ENCODE measurements at regions not wholly inside any gene's neighbourhood (a gene's known extent, or its start where the extent isn't known, plus 50 kb on each side); places are given as distances from the start of the nearest gene placed in this dataset.

GRCh38 chr20:58064411-58065010 lies 163.9 kb downstream of the ANKRD60 start:
- DNase-seq = no peak

GRCh38 chr20:58059260-58059544 lies 169.3 kb downstream of the ANKRD60 start:
- DNase-seq = no peak

DNA sequence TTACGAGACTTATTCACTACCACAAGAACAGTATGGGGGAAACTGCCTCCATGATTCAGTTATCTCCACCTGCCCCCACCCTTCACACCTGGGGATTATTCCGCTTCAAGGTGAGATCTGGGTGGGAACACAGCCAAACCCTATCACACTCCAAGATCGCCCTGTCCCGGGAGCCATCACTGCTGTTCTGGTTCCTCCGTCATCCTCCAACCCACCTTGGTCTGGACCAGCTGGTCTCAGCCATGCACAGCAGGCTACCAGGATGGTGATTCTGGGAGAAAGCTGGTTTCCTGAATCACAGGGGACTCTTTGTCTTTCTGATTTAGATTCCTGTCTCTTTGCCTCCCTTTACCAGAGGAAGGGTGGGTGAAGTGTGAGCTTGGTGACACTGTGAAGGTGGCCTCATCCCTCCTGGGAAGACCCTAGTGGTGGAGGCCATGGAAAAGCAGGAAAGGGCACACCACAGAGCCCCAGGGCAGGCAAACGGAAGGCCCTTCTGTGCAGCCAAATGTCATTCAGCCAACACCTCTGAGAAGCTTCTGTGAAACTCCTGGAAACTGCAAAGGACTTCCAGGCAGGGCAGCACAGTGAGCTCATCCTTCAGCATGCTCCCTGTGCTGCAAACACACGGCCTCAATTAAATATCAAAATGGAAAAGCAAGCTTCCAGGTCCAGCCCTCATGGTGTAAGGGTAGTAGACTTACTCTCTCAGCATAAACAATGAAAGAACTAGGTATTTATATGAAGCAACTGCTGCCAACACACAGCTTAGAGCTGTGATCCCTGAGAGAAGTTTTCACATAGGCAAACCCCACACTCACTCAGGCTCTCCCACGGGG lies 169.8 kb downstream of the ANKRD60 start:
- DNase-seq = no peak

DNA sequence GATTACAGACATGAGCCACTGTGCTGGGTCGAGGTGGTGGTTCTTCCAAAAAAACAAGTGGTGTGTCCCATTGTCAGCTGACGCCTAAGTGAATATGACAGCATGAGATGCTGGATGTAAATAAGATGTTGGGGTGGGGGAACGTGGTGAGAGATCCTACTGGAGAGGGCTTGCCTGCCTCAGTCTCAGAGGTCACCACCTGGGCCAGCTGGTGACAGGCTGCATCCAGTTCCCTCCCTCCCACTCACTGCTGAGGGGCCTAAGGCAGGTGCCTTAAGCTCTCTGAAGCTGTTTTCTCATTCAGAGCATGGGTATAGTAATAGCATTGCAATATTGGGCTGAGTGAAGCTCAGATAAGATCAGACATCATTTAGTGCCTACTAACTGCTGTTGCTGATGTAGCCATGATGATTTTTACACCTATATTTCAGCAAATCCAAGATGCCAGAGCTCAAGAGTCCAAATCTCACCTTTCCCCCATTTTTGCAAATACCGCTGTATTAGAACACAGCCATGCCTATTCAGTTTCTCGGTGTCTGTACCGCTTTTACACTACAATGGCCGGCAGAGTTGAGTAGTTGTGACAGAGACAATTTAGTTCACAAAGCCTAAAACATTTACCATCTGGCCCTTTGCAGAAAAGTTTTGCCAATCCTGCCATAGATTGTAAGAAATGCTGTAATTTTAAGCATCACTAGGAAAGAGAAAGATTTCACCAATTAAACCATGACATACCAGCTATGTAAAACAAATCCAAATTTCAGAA lies 171.3 kb downstream of the ANKRD60 start:
- no peak for DNase-seq

GRCh38 chr20:58056021-58056591 lies 172.3 kb downstream of the ANKRD60 start:
- no peak for DNase-seq

DNA sequence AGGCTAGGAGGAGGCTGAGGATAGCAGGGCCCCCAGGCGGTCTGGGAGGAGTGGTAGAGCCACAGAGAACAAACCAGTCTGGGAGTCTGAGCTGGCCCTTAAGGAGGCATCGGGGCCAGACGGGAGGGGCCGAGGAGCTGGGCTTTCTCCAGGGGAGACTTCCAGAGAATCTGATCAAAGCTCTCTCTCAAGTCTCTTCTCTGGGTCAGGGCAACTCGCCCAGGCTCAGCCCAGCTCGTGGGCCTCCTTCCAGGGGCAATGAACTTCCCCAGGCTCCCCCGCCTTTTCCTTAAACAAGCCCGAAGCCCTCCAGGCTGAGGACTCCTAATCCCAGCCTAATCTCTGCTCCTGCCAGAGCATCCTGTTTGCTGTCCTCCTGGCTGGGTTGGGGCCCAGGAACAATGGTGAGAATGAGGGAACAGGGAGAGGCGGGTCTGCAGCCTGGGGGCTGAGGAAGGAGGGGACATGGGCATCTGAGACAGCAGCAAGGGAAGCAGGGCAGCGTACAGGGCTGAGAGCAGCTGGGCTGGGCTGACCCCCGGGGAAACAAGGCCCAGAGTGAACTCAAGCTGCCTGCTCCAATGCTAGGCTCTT lies 173.6 kb downstream of the ANKRD60 start:
- no peak for DNase-seq

GRCh38 chr20:58054082-58054779 lies 174.2 kb downstream of the ANKRD60 start:
- DNase-seq = no peak

DNA sequence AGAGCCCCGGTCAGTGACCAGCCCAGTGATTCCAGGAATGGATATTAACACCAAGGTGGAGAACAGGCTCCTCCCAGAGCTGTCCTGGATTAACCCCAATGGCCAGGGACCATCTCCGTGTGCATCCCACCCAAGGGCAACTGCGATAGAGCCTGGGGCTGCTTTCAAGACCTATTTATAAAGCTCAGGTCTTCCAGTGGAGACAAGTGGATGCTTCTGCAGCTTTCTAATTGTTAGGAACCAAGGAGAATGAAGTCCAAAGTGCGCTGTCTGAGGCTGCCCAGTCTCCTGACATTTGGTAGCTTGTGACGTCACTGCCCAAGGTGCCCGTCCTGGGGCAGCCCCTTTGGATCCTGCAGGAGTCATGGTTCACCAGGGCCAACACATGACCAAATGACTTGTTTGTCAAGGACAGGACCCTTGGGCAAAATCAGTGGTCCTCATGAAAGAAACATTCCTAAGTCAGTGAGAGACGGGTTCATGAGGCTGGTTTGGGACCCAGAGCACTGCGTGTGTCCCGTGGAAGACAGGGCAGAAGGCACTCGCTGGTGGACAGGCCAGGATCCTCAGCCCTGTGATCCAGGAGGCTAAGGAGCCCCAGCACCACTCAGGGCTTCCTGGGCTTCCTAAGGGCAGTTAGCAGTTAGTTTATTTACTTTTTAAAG lies 174.9 kb downstream of the ANKRD60 start:
- no peak for DNase-seq

GRCh38 chr20:58051367-58051766 lies 177.1 kb downstream of the ANKRD60 start:
- DNase-seq = no peak

- DNase-seq = no peak
These were observed 180.3 kb downstream of the ANKRD60 start for GRCh38 chr20:58048096-58048702.

DNA sequence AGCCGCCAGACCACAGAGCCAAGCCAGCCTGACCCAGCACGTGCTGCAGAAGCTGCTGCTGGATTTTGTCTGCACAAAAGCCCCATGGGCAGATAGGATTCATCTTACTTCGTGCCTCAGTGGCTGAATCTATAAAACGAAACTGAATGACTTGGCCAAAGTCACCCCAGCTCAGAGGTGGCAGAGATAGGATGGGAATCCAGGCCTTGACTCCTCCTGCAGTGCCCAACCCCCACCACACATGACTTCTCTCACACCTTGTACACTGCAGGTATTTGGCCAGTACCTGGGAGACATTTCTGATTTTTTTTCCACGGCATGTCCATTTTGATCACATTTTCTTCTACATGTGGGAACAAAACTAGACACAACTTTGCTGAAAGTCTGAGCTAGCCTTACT lies 182.1 kb downstream of the ANKRD60 start:
- DNase-seq = no peak

- no peak for DNase-seq
These were observed 182.9 kb downstream of the ANKRD60 start for GRCh38 chr20:58045579-58045978.

- no peak for DNase-seq
These were observed 183.4 kb downstream of the ANKRD60 start for GRCh38 chr20:58044931-58045555.

GRCh38 chr20:58044286-58044685 lies 184.2 kb downstream of the ANKRD60 start:
- no peak for DNase-seq

DNA sequence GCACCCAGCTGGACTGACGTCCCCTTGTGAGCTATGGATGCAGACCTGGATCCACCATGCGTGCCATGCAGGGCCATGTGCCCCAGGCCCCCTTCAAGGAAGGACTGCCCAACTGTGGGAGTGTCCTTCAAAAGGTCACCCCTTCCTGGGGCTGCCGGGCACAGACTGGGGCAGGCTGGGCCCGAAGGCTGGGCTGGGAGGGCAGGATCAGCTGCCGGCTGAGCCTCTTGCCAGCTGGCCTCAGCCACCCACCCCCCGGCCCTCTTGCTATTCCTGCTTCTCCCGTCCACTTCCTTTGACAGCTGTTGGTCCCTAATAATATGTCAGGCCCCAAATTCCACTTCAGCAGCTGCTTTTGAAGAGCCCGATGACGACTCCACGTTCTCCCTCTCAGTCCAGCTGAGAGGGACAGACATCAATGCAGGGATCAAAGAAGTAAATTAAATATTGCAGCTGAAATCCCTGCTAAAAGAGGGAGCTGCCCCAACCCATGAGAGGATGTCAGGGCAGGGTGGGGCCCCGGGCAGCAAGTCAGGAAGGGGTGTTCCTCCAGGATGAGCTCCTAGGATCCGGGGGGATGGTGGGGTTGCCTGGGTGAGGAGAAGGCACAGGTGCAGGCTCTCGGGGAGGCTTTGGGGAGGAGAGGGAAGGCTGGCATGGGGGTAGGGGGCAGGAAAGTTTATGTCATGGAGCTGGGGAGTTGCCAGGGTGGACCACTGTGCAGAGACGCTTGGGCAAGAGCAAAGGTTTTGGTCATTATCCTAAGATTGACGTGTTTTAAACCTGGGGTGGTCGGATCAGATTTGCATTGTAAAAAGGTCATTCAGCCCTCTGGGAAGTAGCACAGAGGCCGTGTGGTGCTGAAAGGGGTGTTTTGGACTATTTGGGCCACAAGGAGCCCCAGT lies 185.0 kb downstream of the ANKRD60 start:
- no peak for DNase-seq

GRCh38 chr20:58042591-58042990 lies 185.9 kb downstream of the ANKRD60 start:
- no peak for DNase-seq

- no peak for DNase-seq
These were observed 187.8 kb downstream of the ANKRD60 start for GRCh38 chr20:58040447-58041290.

DNA sequence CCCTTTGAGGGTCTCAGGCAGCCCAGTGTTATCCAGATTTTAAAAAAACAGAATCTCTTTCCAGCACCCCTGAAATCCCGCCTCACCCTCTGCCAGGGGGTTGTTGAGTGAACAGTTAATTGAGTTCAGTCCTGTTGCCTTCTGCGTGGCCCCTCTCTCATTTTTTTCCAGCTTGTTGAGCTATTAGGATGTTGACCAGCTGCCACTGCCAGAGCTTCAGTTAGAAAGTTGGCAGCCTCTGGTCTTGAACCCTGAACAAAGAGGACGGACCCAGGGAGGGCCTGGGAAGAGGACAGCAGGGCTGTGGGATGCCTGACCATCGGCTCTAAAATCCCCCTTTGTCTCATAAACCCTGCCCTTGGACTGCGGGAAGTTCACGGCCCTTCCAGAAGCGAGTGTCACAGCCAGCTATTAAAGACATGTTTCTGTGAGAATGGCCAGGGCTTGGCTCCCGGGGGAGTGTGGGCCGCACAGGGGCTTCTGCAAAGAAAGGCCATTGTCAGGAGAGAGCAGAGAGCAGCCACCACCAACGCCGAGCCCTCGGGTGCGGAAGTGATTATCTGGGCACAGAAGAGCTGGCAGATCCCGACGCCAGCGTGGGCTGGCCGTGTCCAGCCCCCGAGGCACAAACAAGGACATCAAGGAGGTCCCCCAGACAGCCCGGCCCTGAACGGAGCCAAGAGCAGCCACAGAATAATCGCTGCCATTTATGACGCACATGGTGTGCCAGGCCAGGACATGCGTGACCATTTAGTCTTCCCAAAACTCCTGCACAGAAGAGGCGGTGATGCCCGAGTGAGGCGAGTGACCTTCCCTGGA lies 189.0 kb downstream of the ANKRD60 start:
- no peak for DNase-seq
